GM23338 (cell line): ENCODE measurements at regions not wholly inside any gene's neighbourhood (a gene's known extent, or its start where the extent isn't known, plus 50 kb on each side); places are given as distances from the start of the nearest gene placed in this dataset.
"Not testable (repeated sequence)": the region's sequence is repeated elsewhere in the genome, so short reads cannot be mapped to it uniquely, and the experiment has no call there.

Source experiments
- CREB1 ChIP-seq: fragments of 250-450 bp; sonication (Bioruptor Pico); IDR thresholded peaks from 2 replicates; pipeline ENCODE4 v1.5.0; 2020; ENCODE audit warnings: low read depth, mild to moderate bottlenecking, moderate library complexity
- CTCF ChIP-seq, 2 experiments: fragments of 200-600 bp in 1 of 2; sonication (generic) in 1 of 2; conservative IDR thresholded peaks; 2 replicates each; pipeline versions ENCODE4 v1.5.1 to v1.6.1; 2016 to 2017; ENCODE audit warnings: antibody characterized with exemption in 2 of 2, low read depth in 2 of 2, mild to moderate bottlenecking in 2 of 2, moderate library complexity in 1 of 2
- ETS1 ChIP-seq: IDR thresholded peaks from 2 replicates; pipeline ENCODE4 v1.6.1; 2016; ENCODE audit warnings: antibody characterized with exemption
- EZH2 ChIP-seq: fragments of 200-600 bp; sonication (generic); IDR thresholded peaks from one replicate; pipeline ENCODE4 v1.8.0; 2017; ENCODE audit warnings: antibody characterized with exemption, mild to moderate bottlenecking, low read depth; ENCODE audit not compliant: unreplicated experiment
- EZH2phosphoT487 ChIP-seq: fragments of 200-600 bp; sonication (generic); IDR thresholded peaks from one replicate; pipeline ENCODE4 v1.8.1; 2018; ENCODE audit warnings: antibody characterized with exemption; ENCODE audit not compliant: unreplicated experiment
- JUNB ChIP-seq: IDR thresholded peaks from one replicate; pipeline ENCODE4 v1.6.1; 2016; ENCODE audit warnings: antibody characterized with exemption; ENCODE audit not compliant: unreplicated experiment
- POLR2AphosphoS5 ChIP-seq: IDR thresholded peaks from 2 replicates; pipeline ENCODE4 v1.6.1; 2016; ENCODE audit warnings: antibody characterized with exemption, low read depth
- REST ChIP-seq: IDR thresholded peaks from one replicate; pipeline ENCODE4 v1.6.1; 2018; ENCODE audit warnings: antibody characterized with exemption; ENCODE audit not compliant: unreplicated experiment
- STAT1 ChIP-seq: IDR thresholded peaks from one replicate; pipeline ENCODE4 v1.6.1; 2016; ENCODE audit warnings: antibody characterized with exemption; ENCODE audit not compliant: unreplicated experiment
- ZNF114 ChIP-seq: fragments of 250-450 bp; sonication (Bioruptor Pico); IDR thresholded peaks from 2 replicates; pipeline ENCODE4 v1.5.0; 2020; ENCODE audit warnings: mild to moderate bottlenecking, moderate library complexity
- ZNF331 ChIP-seq: fragments of 250-450 bp; sonication (Bioruptor Pico); IDR thresholded peaks from 2 replicates; pipeline ENCODE4 v1.5.0; 2020; ENCODE audit warnings: low read depth, mild to moderate bottlenecking, moderate library complexity
- ZNF462 ChIP-seq: fragments of 250-450 bp; sonication (Bioruptor Pico); IDR thresholded peaks from 2 replicates; pipeline ENCODE4 v1.5.0; 2020; ENCODE audit warnings: mild to moderate bottlenecking, moderate library complexity

GRCh38 chr15:84114680-84115079 lies 120.9 kb upstream of the GOLGA6L4 start:
- not testable (repeated sequence) for TF ChIP-seq CTCF (conservative IDR thresholded peaks at IDR 0.05; ENCODE audit: low read depth in 2 of 2); REST; ETS1; JUNB; POLR2AphosphoS5; EZH2phosphoT487; EZH2; ZNF331 (CRISPR knock-in tag); ZNF114; CREB1 (CRISPR knock-in tag); ZNF462 (CRISPR knock-in tag); STAT1
